Epithelial cell of esophagus (primary cell): ENCODE measurements at regions not wholly inside any gene's neighbourhood (a gene's known extent, or its start where the extent isn't known, plus 50 kb on each side); places are given as distances from the start of the nearest gene placed in this dataset.
"Not testable (repeated sequence)": the region's sequence is repeated elsewhere in the genome, so short reads cannot be mapped to it uniquely, and the experiment has no call there.

Experiments used
- DNase-seq: peaks from one replicate; pipeline ENCODE4 v3.0.0; 2010; ENCODE audit warnings: low read depth
- H3K4me3 ChIP-seq: 2 replicates; pipeline ENCODE4 v1.5.1; 2011; ENCODE audit warnings: mild to moderate bottlenecking, low read length, control low read depth
- TF ChIP-seq, protein P1 (sequence below): IDR thresholded peaks from 2 replicates; pipeline ENCODE4 v1.5.1; 2011; ENCODE audit warnings: low read depth, mild to moderate bottlenecking, low read length, control low read depth, inconsistent platforms; ENCODE audit not compliant: insufficient read depth; ENCODE audit errors: missing control alignments

DNA sequence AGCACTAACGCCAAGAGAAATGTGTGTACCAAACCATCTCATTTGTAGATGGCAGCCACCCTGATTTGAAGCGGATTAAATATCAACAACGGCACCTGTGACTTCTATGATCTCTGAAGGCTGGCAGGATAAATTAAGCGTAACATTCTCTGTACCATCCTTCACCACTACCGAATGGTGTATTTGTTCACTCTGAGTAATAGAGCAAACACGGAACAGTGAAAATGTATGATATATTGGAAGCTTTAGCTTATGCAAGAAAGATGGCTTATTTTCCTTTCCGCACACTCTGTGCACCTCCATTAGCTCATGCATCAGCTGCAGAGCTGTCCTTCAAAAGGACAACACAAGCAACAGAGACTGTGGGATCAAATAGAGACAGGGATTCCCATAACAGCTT lies 431.1 kb downstream of the PRELID2 start:
- no peak for DNase-seq
- TF ChIP-seq, protein P1, sequence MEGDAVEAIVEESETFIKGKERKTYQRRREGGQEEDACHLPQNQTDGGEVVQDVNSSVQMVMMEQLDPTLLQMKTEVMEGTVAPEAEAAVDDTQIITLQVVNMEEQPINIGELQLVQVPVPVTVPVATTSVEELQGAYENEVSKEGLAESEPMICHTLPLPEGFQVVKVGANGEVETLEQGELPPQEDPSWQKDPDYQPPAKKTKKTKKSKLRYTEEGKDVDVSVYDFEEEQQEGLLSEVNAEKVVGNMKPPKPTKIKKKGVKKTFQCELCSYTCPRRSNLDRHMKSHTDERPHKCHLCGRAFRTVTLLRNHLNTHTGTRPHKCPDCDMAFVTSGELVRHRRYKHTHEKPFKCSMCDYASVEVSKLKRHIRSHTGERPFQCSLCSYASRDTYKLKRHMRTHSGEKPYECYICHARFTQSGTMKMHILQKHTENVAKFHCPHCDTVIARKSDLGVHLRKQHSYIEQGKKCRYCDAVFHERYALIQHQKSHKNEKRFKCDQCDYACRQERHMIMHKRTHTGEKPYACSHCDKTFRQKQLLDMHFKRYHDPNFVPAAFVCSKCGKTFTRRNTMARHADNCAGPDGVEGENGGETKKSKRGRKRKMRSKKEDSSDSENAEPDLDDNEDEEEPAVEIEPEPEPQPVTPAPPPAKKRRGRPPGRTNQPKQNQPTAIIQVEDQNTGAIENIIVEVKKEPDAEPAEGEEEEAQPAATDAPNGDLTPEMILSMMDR: no peak
- H3K4me3 ChIP-seq: no peak overlapping the region

DNA sequence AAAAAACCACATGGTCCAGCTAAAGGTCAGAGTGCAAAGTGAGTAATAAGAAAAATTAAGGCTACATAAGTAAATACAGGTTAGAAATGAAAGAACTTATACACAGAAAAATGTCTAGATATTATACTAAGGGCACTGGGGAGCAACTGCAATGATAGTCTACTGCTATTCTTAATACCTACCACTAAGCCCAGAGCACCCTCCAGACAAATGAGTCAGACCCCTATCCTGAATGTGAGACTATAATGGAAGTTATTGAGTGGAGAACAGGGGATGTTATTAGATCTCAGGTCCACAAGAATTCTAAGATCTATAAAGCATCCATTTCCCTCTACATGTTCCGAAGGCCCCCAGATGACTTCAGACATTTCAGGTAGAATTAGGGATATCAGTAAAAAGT lies 438.3 kb downstream of the PRELID2 start:
- DNase-seq: no peak
- TF ChIP-seq, protein P1: no peak
- no peak overlapping the region for H3K4me3 ChIP-seq

DNA sequence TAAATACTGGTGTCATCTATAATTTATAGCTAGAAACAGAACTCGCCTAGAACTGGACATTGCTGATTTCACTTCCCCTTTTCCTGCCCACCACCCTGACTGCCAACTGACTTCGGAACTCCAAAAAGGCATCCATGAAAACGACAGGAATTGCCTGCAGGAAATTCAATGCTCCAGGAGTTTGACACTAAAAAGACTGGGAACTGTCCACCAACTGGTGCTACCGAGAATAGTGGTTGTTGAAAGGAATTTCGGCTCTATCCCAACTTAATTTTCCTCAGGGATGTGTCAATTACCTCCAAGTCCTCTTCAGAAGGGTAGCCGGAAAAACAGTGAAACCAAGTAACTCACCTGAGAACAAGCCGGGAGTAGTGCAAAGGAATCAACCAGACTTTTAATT lies 440.0 kb downstream of the PRELID2 start:
- H3K4me3 ChIP-seq, DNase-seq: not testable (repeated sequence)

DNA sequence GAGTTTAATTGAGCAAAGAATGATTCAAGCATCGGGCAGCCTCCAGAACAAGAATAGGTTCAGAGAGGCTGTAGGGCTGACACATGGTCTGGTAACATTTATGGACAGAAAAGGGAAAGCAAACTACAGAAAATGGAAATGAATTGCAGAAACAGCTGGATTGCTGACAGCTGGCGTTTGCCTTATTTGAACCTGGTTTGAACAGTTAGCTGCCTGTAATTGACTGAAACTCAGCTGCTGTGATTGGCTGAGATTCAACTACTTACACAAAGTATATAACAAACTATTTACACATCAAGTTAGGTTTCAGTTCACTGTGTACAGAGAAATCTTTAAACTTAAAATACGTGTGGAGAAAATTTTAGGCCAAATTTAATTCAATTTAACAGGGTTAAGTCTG lies 441.7 kb downstream of the PRELID2 start:
- DNase-seq: no peak
- H3K4me3 ChIP-seq: no peak overlapping the region
- TF ChIP-seq, protein P1: no peak

DNA sequence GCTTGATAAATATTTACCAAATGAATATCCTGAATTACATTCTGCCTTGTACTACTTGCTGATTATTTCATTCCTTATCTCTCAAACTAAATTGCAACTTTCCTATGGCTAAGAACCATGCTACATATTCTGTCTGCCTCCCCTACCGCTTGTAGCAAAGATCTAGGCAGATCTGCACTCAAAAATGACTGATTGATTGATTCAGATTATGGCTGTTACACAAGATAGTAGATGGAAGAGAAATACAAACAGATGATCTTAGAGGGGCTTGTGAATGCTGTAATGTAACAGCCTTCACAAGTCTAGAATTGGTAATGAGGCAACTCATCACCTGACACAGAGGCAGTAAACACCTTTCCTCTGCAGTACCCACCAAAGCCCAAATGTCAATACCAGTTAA lies 446.1 kb downstream of the PRELID2 start:
- DNase-seq: no peak
- TF ChIP-seq, protein P1: no peak
- no peak overlapping the region for H3K4me3 ChIP-seq

DNA sequence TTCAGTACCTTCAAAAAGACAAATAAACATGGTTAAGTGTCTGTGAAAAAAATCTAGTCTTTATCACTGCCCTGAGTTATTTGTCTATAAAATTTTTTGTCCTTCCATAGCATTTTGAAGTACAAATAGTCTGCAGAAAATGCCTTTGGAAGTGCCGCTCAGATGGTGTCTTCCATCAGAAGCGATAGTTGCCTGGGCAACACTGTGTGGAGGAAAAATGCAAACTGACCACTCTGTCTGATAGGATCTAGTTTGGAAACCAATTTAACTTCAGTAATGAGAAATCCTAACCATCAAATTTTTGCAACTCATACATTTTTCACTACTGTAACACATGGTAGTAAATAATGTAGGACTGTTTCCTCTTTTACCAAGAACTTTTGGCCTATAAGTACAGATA lies 449.9 kb downstream of the PRELID2 start:
- no peak overlapping the region for H3K4me3 ChIP-seq
- TF ChIP-seq, protein P1: no peak
- DNase-seq: no peak

DNA sequence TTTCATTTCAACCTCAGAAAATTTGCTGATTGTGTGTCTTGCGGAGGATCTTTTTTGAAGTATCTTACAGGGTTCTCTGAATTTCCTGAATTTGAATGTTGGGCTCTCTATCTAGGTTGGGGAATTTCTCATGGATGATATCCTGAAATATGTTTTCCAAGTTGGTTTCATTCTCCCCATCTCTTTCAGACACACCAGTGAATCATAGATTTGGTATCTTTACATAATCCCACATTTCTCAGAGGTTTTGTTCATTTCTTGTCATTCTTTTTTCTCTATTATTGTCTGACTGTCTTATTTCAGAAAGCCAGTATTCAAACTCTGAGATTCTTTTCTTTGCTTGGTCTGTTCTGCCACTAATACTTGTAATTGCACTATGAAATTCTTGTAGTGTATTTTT lies 456.9 kb downstream of the PRELID2 start:
- no peak for DNase-seq
- TF ChIP-seq, protein P1: no peak
- H3K4me3 ChIP-seq: no peak overlapping the region

DNA sequence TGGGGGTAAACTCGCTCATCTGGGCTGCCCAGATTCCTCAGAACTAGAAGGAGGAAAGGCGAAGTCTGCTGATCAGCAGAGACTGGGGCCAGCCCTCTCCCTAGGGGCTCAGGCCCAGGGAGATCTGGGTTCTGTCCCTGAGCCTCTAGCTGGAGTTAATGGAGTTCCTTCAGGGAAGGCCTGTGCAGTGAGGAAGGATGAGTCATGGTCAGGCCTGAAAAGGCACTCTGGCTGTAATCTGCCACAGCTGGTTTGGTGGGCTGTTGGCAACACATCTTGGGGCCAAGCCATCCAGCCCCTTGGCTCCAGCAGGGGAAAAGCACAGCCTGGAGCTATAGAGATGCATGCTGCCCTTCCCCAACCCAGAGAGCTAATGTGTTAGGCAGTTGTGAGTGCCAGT lies 459.6 kb downstream of the PRELID2 start:
- peak; percentile 20 for DNase-seq
- TF ChIP-seq, protein P1: no peak
- H3K4me3 ChIP-seq: no peak overlapping the region
